CD4-positive, alpha-beta T cell treated with Interleukin-17A for 4 hours (primary cell): ENCODE measurements at regions not wholly inside any gene's neighbourhood (a gene's known extent, or its start where the extent isn't known, plus 50 kb on each side); places are given as distances from the start of the nearest gene placed in this dataset.
A peak's percentile ranks its signal among the peaks of the same experiment; 100 is the strongest.

Source experiments
- DNase-seq: peaks from one replicate; pipeline ENCODE4 v3.0.0-alpha.2; 2020; ENCODE audit warnings: mixed read lengths

DNA sequence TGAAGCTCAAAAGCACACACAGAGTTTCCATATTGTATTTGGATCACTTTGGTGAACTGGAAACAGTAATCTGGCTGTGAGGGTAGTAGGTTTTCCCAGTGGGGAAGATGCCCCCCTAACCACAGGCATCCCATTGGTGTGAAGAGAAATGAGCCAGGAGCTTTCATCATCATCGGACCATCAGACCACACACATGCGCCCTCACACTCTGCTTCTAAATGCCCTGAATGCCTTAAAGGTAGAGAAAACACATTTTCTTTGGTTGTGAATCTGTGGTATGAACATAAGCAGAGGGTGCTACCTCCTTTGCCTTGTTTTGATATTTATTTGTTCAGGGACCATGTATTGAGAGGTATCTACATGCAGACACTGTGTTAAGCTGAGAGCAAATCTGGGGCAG lies 79.0 kb upstream of the DNAH14 start:
- DNase-seq, result no peak

DNA sequence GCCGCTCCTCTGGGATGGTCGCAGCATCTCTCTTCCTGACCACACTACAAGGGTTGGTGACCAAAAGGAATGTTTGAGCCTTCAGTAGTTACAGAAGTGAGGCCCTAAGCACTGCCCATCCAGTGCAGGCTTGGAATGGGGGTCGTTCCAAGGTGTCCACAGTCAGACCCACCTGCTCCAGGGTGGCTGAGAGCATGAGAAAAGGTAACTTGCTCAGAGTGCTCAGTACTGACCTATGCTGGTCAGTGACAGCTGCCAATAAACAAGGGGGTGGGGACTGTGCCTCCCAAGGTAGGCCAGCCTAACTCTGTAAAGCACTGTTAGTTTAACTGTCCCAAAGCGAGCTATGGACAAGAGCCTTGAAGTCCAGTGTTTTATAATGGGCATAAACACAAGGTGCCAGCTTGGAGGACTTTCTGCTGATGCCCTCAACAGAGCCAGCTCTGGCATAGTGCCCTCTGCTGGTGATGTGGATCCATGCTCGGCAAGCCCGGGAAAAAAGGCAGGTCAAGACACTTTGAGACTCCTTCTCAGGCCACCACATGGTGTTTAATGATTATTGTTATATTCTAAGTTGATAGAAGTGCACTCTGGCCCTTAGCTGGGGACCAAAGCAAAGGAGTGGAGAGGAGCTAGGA lies 78.1 kb upstream of the DNAH14 start:
- peak; percentile 50 for DNase-seq

DNA sequence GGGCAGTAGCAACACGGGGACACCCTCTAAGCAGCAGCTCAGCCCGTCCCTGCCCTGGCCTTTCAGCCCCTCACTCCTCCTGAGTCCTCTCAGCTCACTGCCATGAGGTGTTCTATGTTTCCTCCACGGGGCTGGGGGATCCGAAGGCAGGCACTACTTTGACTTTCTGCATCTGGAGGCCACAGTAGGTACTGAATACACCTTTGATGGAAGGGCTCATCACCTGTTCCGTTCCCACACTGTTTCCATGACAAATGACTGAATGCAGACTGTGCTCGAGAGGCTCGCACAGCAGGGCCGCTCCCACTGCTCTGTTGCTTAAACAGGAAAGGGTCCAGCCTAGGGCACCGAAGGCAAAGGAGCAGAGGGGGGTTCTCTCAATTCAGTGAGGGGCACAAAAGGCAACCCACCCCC lies 77.6 kb upstream of the DNAH14 start:
- DNase-seq, result no peak

DNA sequence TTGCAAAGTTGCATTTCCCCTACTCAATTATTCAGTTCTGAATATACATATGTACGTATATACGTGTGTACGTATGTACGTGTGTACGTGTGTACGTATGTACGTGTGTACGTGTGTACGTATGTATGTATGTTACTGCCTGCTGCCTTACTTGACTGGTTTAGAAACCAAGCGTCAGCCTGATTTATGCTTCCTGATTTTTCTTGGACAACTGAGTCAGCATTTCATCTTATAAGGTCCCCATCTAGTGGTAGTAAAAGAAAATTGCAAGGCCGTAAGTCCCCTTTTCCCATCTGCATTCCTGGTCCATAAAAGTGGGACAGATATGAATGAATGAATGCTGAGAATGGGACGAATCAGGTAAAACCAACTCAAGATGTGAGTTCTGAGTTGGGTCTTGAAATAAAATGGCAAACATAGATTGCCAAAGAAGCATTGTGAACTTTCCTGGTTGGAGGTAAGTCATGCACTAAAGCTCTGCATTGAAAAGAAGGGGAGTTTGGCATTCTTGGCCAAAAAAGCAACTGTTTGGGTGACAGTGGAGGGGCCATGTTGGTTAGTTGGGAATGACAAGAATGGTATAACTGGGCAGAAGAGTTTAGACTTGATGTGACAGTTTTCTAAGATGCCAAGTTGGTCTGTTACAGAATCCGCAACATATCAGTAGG lies 76.4 kb upstream of the DNAH14 start:
- DNase-seq, result no peak

DNA sequence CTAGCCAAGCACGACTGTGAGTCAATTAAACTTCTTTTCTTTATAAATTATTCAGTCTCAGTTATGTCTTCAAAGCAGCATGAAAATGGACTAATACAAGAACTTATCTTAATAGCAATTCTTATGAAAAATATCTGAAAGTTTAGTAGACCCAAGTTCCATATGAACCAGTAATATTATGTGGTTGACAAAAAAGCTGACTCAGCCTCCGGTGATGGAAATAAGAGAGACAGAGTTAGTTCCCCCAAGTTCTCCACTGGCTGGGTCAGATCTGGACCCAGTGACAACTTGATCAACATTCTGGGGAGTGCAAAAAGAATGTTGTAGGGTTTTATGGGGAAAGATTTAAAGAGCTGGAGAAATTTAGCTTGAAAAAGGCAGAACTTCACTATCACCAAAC lies 72.5 kb upstream of the DNAH14 start:
- no peak for DNase-seq

DNA sequence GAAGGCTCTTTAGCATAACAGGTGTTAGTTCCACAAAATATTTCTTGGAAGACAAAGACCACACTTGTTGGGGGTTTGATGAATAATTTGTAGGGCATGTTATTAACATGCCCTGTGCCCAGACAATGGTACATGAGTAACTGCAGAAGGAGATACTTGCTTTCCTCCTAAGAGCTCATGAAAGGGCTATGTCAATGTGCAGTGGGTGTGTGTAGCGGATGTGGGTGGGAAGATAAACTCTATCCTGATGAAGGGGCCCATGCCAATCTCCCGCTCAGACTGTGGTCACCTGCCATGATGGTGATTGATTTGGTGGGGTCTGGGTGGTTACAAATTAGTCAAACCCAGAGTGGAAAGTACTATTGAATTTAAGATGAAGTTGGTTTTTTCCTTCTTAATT lies 69.8 kb upstream of the DNAH14 start:
- DNase-seq, result no peak

DNA sequence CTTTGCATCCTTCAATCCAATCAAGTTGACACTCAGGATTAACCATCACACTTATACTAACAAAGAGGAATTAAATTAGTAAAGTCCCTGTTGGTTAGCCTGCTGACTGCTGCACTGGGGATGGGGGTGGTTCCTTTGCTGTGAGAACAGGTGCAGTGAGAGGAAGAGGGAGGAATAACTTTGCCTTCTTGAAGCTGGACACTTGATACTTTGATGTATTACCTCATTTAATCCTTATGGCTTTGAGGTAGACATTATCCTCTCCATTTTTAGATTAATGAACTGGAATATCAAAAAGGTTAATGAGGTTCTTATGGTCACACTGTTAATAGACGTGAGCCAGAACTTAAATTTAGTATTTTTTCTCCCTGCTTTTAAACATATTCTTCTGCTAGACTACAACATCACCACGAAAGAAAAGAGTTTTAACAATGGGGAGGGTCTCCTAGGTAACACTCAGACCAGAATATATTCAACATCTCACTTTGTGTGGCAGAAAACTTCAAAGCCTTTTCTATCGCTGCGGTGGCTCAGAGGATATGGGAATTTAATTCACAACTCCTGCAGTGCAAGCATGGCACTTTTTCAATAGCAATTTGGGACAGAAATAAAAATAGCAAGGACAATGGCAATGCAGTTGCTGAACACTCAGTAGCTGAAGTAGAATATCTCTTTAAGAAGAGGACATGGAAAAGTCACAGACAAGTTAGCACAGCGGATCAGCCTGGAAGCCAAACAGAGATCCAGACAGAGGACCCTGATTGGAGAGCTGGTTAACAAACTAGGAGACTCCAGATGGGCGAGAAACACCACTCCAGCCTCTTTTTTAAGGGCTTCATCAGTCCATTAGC lies 68.8 kb upstream of the DNAH14 start:
- DNase-seq, result no peak

DNA sequence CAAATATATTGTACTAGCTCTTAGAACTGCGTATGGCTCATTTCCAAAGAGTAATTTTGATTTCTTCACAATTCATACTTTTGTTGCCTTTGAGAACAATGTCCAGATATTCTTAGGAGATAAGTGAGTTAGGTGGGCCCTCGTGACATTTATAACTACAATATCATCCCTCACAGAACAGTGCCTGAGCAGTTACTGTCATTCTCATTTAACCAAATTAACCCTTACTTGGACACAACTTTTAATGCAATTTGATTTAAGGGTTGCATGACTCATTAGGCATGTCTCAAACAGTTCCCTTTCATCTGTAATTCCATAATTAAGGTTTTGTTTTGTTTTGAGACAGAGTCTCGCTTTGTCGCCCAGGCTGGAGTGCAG lies 68.1 kb upstream of the DNAH14 start:
- DNase-seq, result no peak

DNA sequence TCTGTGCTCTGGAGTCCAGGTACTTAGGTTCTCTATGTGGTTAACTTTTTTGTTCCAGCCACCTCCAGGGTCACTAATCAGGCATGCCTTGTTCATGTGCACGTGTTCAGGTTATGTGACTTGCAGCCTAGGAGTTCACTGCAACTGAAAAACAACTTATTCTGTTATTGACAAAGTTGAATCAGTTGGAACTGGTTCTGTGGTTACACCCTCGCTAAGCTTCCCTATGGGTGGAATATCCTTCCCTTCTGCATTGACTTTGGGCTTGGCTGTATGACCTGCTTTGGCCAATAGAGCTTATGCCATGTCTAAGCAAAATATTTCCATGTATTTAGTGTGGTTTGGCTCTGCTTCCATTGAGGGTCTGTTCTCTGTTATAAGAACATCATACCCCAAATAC lies 66.0 kb upstream of the DNAH14 start:
- DNase-seq, result no peak

DNA sequence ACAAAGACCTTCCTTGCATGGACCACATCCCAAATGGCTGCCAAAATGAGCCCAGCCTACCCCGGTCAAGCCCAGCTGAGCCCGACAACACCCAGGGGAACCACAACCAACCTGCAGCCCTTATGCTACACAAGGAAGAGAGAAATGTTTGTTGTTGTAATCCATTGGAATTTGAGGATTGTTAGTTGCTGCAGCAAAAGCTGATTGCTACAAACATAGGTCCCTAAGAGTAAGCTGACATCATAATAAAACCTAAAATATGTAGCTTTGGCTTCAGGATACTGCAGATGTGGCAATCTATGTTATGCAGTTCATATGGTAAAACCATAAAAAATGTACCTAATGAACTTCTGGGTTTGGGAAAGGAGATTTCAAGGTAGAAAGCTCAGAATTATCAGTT lies 65.5 kb upstream of the DNAH14 start:
- no peak for DNase-seq

DNA sequence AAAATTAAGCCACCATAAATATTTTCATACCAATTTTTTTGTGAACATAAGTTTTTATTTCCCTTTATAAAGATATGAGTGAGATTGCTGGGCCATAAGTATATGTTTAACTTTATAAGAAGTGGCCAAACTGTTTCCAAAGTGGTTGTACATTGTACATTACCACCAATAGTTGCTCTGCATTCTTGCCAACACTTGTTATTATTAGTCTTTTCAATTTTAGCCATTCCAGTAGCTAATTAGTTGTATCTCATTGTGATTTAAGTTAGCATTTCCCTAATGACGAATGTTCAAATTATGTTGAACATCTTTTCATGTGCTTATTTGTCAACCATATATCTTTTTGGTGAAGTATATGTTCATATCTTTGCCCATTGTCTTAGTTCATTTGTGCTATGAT lies 64.0 kb upstream of the DNAH14 start:
- no peak for DNase-seq

DNA sequence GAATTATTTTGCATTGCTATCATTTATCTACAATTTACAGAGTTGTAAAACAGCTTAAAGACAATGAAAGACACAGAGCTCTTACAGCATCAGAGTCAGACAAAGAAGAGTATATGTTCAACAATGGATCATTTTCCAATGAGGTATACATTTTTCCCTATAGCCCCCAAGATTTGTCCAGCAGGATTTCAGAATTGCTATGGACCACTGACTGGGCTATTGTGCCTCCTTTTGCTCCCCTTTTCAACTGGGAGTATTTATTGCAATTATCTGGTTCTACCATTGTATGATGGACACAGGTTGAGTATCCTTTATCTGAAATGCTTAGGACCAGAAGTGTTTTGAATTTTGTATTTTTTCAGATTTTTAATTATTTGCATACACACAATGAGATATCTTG lies 62.5 kb upstream of the DNAH14 start:
- DNase-seq, result no peak

DNA sequence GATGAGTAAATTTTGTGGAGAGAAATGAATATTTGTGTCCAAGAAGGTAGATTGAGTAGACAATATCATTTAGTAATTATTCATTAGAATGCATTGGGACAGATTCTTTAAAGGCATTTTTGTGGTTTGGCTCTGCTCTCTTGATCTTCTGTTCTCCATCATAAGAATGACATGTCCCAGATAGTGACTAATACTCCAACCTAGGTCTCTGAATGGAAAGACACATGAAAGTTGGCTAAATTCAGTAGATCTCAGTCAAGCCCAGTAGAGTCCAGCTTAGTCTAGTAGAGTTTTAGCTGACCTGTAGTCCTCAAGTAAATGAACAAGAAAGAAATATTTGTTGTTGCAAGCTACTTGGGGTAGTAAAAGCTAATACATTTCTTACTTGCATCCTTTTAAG lies 61.8 kb upstream of the DNAH14 start:
- DNase-seq, result no peak

DNA sequence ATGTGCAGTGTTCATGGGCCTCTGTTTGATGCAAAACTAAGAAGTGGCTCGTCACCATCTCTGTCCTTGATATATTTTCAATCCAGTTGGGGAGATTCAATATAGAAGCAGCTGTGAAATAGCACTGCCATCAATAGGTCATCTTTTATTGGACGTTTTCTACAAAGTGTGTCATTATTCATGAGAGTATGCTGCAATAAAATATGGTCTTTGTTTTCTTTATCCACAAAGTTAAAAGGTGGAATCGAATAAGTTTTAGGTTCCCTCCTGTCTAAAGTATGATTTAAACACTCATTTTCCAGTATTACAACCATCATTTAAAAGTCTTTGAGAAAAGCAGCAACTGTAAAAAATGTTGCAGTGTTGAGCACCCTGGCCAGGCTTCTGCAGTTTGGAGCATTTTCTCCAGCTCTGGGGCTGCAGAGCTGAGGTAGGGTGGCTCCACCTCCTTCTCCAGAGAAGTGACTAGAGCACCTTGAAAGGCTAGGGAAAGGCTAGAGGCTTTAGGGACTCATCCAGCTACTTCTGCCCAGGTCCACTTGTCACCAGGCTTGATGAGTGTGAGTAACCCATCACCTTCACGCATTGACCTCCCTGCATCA lies 56.5 kb upstream of the DNAH14 start:
- no peak for DNase-seq

DNA sequence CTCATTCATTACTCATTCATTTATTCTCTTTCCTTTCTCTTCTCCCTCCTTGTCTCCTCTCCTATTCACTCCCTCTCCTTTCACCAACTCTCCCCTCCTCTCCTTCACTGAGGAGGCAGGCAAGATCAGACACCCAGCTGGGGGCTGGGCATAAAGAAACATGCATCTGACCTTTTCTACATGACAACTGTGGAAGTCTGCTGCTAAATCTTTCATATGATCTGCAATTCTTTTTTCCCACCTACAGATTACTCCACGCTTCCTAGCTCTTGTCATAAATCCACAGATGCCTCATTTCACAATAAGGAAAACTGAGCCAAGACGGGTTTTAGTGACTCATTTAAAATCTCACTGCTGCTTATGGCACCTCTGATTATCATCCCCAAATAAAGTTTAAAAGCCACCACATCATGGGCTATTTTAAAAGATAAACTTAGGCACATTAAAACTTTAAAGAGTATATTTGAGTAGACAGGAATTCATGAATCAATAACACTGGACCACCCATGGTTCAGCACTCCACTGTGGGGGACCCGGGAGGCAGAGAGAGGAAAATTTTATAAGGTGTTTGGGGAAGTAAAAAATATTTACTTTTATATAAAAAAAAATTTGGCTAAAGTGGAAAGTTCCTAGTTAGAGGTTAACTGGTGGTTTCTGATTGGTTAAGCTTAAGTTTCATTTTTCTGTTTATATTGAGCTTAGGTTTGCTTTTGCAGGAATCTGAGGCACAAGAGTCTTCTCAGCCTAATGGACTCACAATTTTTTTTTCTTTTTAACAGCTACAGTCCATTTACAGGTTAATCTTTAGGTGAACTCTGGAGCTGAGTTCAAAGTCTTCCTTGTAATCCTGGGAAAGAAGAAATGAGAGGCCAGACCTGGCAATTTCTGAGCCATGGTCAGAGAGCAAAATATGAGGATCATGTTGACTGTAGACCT lies 55.8 kb upstream of the DNAH14 start:
- no peak for DNase-seq

DNA sequence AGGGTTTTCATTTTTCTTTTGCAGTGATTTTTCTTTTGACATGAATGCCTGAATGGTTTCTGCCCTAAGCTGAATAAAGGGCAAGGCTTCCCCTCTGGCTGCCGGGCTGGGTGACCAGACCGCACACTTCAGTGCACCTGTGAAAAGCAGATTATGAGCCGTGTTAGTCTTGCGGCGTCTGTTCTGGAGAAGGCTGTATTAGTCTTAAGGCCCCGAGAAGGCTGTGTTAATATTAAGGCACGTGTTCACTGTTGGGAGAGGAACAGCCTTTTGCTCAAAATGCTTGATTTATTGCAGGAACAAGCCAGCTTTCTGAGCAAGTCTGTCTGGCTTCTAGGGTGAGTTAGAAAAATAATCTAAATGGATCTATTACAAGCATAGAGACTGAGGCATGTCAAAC lies 54.7 kb upstream of the DNAH14 start:
- no peak for DNase-seq

DNA sequence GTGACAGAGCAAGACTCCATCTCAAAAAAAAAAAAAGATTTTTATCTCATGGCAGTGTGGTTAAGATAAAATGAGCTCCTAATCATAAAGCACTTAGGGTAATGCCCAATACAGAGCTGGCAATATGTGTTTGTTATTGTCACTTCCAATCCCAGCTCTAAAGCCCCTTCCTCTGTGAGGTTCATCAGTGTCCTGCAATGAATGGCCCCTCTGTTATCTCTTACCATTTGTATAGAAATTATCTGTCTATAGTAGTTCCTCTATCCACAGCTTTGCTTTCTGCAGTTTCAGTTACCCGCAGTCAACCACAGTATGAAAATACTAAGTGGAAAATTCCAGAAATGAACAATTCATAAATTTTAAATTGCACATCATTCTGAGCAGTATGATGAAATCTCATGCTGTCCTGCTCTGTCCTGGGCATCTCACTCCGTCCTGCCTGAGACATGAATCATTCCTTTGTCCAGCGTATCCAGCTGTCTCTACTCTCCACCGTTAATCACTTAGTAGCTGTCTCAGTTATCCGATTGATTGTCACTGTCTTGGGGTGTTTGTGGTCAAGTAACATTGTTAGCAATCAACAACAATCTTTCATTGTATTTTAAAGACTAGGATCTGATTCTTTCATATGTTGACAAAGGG lies 50.2 kb upstream of the DNAH14 start:
- no peak for DNase-seq
